ENCODE measurements at regions not wholly inside any gene's neighbourhood (a gene's known extent, or its start where the extent isn't known, plus 50 kb on each side); places are given as distances from the start of the nearest gene placed in this dataset.

GRCh38 chr2:21993002-21993401 is 869.2 kb downstream of the TDRD15 start:
- H3K36me3 ChIP-seq (ENCODE audit: control insufficient read depth in 2 of 2, insufficient read depth in 1 of 2, low read length in 2 of 2) = no peaks in the 10 kb centered on the region
- H3K4me1 ChIP-seq (ENCODE audit: control insufficient read depth, insufficient read depth, low read length) = no peaks in the 10 kb centered on the region
- ChIA-PET POLR2A (no interaction called here), CTCF (no interaction called here)
- H3K27ac ChIP-seq (ENCODE audit: extremely low read depth, low read depth, low read length) = no peak overlapping the region
- no peak overlapping the region for H3K4me3 ChIP-seq (ENCODE audit: low read depth, low read length)
- H3K9me3 ChIP-seq (ENCODE audit: control insufficient read depth, insufficient read depth, low read depth, low read length) = no peaks in the 10 kb centered on the region
- TF ChIP-seq YY2 (tag by site-specific recombination; IDR thresholded peaks at IDR 0.05) (no peak), SP7 (tag by site-specific recombination; IDR thresholded peaks at IDR 0.05) (no peak), ZNF707 (tag by site-specific recombination; IDR thresholded peaks at IDR 0.05) (peak; percentile 80)

- TF ChIP-seq ATF2 (tag by site-specific recombination; IDR thresholded peaks at IDR 0.05; ENCODE audit: low read depth) (0 out of 2 replicates have a peak, but pooled peaks have one; percentile 16), KLF1 (tag by site-specific recombination; IDR thresholded peaks at IDR 0.05) (no peak)
- ChIA-PET CTCF (no interaction called here), POLR2A (no interaction called here)
- no peak overlapping the region for H3K4me3 ChIP-seq (ENCODE audit: low read depth, low read length)
- no peaks in the 10 kb centered on the region for H3K4me1 ChIP-seq (ENCODE audit: control insufficient read depth, insufficient read depth, low read length)
- H3K27ac ChIP-seq (ENCODE audit: extremely low read depth, low read depth, low read length) = no peak overlapping the region
- no peaks in the 10 kb centered on the region for H3K9me3 ChIP-seq (ENCODE audit: control insufficient read depth, insufficient read depth, low read depth, low read length)
- H3K36me3 ChIP-seq (ENCODE audit: control insufficient read depth in 2 of 2, insufficient read depth in 1 of 2, low read length in 2 of 2) = no peaks in the 10 kb centered on the region
Observed at GRCh38 chr2:21996339-21996738, 872.6 kb downstream of the TDRD15 start.

DNA sequence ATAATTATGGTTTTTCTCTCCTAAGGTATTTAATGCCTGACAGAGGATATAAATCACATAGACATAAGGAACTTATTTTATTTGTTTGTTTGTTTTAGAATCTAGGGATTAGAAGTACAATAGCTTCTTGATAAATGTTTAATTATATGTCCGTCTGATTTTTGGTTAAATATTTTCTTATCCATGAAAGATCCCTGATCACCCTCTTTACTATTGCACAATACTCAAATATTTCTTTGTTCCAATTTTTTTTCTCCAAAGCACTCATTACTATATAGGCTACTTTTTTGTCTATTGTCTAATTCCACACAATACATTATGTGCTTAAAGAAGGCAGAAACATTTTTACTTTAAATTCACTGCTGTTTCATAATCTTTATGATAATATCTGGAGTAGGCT is 875.8 kb downstream of the TDRD15 start:
- H3K9me3 ChIP-seq (ENCODE audit: control insufficient read depth, insufficient read depth, low read depth, low read length) = no peaks in the 10 kb centered on the region
- ChIA-PET POLR2A (no interaction called here), CTCF (no interaction called here)
- TF ChIP-seq ZNF184 (tag by site-specific recombination; IDR thresholded peaks at IDR 0.05) (no peak), KLF10 (tag by site-specific recombination; IDR thresholded peaks at IDR 0.05) (no peak), ZNF214 (tag by site-specific recombination; IDR thresholded peaks at IDR 0.05; ENCODE audit: borderline replicate concordance) (no peak)
- TF ChIP-seq, protein P1, sequence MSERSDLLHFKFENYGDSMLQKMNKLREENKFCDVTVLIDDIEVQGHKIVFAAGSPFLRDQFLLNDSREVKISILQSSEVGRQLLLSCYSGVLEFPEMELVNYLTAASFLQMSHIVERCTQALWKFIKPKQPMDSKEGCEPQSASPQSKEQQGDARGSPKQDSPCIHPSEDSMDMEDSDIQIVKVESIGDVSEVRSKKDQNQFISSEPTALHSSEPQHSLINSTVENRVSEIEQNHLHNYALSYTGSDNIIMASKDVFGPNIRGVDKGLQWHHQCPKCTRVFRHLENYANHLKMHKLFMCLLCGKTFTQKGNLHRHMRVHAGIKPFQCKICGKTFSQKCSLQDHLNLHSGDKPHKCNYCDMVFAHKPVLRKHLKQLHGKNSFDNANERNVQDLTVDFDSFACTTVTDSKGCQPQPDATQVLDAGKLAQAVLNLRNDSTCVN (tag by site-specific recombination; optimal IDR thresholded peaks at IDR 0.05) = no peak
- H3K36me3 ChIP-seq (ENCODE audit: control insufficient read depth in 2 of 2, insufficient read depth in 1 of 2, low read length in 2 of 2) = no peaks in the 10 kb centered on the region
- H3K4me3 ChIP-seq (ENCODE audit: low read depth, low read length) = no peak overlapping the region
- H3K4me1 ChIP-seq (ENCODE audit: control insufficient read depth, insufficient read depth, low read length) = no peaks in the 10 kb centered on the region
- H3K27ac ChIP-seq (ENCODE audit: extremely low read depth, low read depth, low read length) = no peak overlapping the region

GRCh38 chr2:22002066-22002465 is 878.3 kb downstream of the TDRD15 start:
- TF ChIP-seq ZNF830 (tag by site-specific recombination; IDR thresholded peaks at IDR 0.05; ENCODE audit: low read depth) (no peak), TRIM28 (IDR thresholded peaks at IDR 0.05; ENCODE audit: borderline replicate concordance, low read length) (no peak), ZNF138 (tag by site-specific recombination; IDR thresholded peaks at IDR 0.05; ENCODE audit: borderline replicate concordance) (no peak), ZNF391 (tag by site-specific recombination; IDR thresholded peaks at IDR 0.05; ENCODE audit: borderline replicate concordance, low read depth) (no peak)
- no peak overlapping the region for H3K27ac ChIP-seq (ENCODE audit: extremely low read depth, low read depth, low read length)
- no peaks in the 10 kb centered on the region for H3K9me3 ChIP-seq (ENCODE audit: control insufficient read depth, insufficient read depth, low read depth, low read length)
- CTCF ChIA-PET = no interaction called here
- H3K4me1 ChIP-seq (ENCODE audit: control insufficient read depth, insufficient read depth, low read length) = no peaks in the 10 kb centered on the region
- no peak overlapping the region for H3K4me3 ChIP-seq (ENCODE audit: low read depth, low read length)
- H3K36me3 ChIP-seq (ENCODE audit: control insufficient read depth in 2 of 2, insufficient read depth in 1 of 2, low read length in 2 of 2) = no peaks in the 10 kb centered on the region
- POLR2A ChIA-PET = no interaction called here

DNA sequence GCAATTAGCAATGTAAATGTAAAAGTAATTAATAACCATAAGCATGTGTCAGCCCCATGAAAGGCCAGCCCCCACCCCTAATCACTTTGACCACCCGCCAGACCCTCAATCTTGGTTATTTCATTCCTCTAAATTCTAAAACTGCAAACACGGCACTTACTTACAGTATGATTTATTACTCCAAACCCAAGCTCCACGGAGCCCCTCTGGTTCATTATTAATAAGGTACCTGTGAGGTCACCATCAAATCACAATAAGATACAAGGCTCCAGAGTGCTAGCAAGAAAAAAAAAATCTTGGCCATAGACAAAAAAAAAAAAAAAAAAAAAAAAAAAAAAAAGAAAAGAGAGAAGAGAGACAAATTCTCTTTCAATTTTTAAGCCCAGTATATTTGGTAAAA is 879.5 kb downstream of the TDRD15 start:
- CTCF ChIA-PET = interaction anchor here (0.6 kb wide), 1 partner anchor 998 kb away, joined by 3 read pairs; no protein-coding TSS in a partner anchor
- no peaks in the 10 kb centered on the region for H3K36me3 ChIP-seq (ENCODE audit: control insufficient read depth in 2 of 2, insufficient read depth in 1 of 2, low read length in 2 of 2)
- TF ChIP-seq TCF7L2 (IDR thresholded peaks at IDR 0.05; ENCODE audit: borderline replicate concordance, low read depth, low read length) = no peak
- no peak for TF ChIP-seq ZFP69B (tag by site-specific recombination; IDR thresholded peaks at IDR 0.05)
- no peak for TF ChIP-seq ZNF423 (tag by site-specific recombination; IDR thresholded peaks at IDR 0.05)
- TF ChIP-seq ZNF660 (tag by site-specific recombination; IDR thresholded peaks at IDR 0.05) = no peak
- no peak for TF ChIP-seq ZNF596 (tag by site-specific recombination; IDR thresholded peaks at IDR 0.05)
- TF ChIP-seq ZNF549 (tag by site-specific recombination; IDR thresholded peaks at IDR 0.05) = no peak
- TF ChIP-seq, protein P2, sequence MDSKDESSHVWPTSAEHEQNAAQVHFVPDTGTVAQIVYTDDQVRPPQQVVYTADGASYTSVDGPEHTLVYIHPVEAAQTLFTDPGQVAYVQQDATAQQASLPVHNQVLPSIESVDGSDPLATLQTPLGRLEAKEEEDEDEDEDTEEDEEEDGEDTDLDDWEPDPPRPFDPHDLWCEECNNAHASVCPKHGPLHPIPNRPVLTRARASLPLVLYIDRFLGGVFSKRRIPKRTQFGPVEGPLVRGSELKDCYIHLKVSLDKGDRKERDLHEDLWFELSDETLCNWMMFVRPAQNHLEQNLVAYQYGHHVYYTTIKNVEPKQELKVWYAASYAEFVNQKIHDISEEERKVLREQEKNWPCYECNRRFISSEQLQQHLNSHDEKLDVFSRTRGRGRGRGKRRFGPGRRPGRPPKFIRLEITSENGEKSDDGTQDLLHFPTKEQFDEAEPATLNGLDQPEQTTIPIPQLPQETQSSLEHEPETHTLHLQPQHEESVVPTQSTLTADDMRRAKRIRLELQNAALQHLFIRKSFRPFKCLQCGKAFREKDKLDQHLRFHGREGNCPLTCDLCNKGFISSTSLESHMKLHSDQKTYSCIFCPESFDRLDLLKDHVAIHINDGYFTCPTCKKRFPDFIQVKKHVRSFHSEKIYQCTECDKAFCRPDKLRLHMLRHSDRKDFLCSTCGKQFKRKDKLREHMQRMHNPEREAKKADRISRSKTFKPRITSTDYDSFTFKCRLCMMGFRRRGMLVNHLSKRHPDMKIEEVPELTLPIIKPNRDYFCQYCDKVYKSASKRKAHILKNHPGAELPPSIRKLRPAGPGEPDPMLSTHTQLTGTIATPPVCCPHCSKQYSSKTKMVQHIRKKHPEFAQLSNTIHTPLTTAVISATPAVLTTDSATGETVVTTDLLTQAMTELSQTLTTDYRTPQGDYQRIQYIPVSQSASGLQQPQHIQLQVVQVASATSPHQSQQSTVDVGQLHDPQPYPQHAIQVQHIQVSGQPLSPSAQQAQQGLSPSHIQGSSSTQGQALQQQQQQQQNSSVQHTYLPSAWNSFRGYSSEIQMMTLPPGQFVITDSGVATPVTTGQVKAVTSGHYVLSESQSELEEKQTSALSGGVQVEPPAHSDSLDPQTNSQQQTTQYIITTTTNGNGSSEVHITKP (tag by site-specific recombination; IDR thresholded peaks at IDR 0.05) = no peak
- TF ChIP-seq ZNF600 (tag by site-specific recombination; IDR thresholded peaks at IDR 0.05) = no peak

More for the DNA sequence above, 879.5 kb downstream of the TDRD15 start:
- H3K9me3 ChIP-seq (ENCODE audit: control insufficient read depth, insufficient read depth, low read depth, low read length) = no peaks in the 10 kb centered on the region
- H3K27ac ChIP-seq (ENCODE audit: extremely low read depth, low read depth, low read length) = no peak overlapping the region
- POLR2A ChIA-PET = no interaction called here
- no peaks in the 10 kb centered on the region for H3K4me1 ChIP-seq (ENCODE audit: control insufficient read depth, insufficient read depth, low read length)
- H3K4me3 ChIP-seq (ENCODE audit: low read depth, low read length) = no peak overlapping the region

Data from HEK293 (cell line).